ENCODE measurements at regions not wholly inside any gene's neighbourhood (a gene's known extent, or its start where the extent isn't known, plus 50 kb on each side); places are given as distances from the start of the nearest gene placed in this dataset.

DNA sequence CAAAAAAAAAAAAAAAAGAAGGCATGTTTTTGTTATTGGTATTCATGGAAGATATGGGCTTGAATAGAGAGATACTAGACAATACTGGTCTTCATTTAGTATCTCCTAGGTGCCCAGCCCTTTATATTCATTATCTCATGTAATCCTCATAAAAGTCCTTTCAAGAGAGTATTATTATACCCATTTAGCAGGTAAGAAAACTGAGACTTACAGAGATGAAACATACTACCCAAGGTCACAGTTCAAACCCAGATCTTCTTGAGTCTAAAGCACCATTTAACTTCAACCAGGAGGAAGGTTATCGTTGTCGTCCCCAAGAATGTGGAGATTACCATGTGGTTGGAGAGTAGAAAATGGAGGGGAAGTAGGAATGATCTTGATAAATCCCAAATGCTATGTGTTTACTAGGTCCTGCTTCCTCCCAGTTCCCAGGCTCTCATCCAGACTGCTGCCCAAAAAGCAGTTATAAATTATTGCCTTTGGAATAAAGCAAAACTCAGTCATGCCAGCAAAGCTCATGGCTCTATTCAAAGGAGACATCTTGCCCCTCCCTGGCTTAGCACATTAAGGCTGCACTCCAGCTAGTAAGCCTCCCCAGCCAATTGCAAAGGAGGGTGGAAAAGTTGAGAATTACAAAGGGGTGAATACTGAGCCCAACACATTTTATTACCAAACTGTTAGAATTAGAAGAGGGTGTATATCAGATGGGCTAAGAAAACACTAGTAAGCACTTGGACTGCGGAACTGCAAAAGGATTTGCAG lies 163.9 kb downstream of the PIK3R1 start:
- H3K27ac ChIP-seq: no peak overlapping the region
- TF ChIP-seq, protein P1, sequence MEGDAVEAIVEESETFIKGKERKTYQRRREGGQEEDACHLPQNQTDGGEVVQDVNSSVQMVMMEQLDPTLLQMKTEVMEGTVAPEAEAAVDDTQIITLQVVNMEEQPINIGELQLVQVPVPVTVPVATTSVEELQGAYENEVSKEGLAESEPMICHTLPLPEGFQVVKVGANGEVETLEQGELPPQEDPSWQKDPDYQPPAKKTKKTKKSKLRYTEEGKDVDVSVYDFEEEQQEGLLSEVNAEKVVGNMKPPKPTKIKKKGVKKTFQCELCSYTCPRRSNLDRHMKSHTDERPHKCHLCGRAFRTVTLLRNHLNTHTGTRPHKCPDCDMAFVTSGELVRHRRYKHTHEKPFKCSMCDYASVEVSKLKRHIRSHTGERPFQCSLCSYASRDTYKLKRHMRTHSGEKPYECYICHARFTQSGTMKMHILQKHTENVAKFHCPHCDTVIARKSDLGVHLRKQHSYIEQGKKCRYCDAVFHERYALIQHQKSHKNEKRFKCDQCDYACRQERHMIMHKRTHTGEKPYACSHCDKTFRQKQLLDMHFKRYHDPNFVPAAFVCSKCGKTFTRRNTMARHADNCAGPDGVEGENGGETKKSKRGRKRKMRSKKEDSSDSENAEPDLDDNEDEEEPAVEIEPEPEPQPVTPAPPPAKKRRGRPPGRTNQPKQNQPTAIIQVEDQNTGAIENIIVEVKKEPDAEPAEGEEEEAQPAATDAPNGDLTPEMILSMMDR (conservative IDR thresholded peaks at IDR 0.05): no peak

DNA sequence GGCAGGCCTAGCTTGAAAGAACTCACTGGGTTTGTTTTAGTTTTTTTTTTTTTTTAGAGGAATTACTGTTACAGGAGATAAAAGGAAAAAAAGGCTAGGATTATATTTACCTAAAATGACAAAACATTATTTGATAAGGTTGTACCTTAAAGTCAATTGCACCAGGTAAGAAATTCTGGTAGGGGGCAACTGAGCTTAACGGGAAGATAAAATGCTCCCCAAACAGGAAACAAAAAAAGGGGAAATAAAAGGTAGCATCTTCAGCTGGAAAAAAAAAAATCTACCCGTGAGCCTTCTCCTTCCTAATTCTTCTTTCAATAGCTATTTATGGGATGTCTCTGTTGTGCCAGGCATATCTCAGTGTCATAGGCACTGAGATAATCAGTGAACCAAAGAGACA lies 164.5 kb downstream of the PIK3R1 start:
- no peak overlapping the region for H3K27ac ChIP-seq
- TF ChIP-seq, protein P1 (conservative IDR thresholded peaks at IDR 0.05): no peak

DNA sequence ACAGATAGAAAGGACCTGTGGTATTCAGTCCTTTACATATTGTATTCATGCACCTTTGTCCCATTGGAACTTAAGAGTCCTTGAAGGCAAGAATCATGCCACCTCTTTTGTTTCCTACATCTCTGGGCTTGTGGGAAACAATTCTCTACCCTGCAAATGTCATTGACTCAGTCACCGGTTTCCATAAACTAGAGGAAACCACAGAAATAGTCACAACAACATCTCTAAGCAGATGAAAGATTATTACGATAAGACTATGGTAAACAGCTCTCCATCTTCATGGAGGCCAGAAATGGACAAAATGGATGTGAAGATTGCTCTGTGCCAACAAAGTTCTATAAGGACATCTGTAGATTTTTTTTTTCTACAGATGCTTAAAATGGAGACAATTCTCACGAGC lies 165.5 kb downstream of the PIK3R1 start:
- TF ChIP-seq, protein P1 (conservative IDR thresholded peaks at IDR 0.05): no peak
- no peak overlapping the region for H3K27ac ChIP-seq

DNA sequence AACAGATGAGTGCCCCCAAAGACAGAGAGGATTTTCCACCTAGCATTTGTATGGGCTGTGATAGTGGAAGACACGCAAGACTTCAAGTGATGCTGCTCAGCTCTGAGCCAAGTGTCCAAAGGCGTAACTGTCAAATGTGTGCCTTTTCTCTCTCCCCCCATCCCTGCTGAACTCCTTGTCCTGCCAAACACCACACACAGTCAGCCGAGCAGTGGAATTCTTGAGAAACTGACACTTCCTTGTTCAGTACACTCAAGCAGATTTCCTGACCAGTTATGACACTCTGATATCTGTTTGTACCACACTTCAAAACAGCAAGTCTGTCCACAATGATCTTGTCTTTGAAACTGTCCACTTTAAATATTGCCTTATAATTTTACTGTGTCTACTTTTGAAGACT lies 166.4 kb downstream of the PIK3R1 start:
- TF ChIP-seq, protein P1 (conservative IDR thresholded peaks at IDR 0.05): no peak
- no peak overlapping the region for H3K27ac ChIP-seq

DNA sequence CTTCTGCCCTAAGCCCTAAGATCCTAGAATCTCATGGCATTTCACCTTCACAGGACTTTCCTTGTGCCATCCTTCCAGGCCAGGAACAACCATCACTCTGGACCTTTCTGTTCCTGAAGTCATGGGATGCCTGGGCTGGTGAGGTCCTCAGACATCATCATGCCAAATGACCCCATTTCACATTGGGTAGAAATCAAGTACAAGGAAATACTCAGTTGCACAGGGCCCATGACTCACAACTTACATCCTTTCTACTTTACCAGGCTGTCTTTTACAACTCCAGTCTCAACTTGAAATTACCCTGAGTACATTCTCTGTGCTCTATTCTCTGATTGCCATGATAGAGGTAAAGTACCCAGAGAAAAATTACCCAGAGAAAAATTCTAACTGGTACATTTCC lies 167.1 kb downstream of the PIK3R1 start:
- no peak overlapping the region for H3K27ac ChIP-seq
- TF ChIP-seq, protein P1 (conservative IDR thresholded peaks at IDR 0.05): no peak

DNA sequence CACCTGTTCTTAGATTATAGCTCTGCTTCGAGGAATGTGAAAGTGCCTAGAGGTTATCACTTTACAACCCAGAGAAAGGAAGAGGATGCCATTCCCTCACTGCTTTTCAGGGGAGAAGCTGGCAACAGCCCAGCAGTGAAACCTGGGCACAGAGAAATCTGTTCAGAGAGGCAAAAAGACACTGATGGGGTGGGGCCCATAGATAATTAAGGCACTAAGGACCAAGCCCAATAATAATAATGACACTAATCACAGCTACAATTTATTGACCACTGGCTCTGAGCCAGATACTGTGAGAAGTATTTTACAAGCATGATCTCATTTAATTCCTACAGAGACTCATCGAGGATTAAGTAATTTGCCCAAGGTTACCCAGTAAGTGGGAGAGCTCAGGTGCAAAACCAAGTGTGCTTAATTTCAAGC lies 168.3 kb downstream of the PIK3R1 start:
- TF ChIP-seq, protein P1 (conservative IDR thresholded peaks at IDR 0.05): no peak
- no peak overlapping the region for H3K27ac ChIP-seq

DNA sequence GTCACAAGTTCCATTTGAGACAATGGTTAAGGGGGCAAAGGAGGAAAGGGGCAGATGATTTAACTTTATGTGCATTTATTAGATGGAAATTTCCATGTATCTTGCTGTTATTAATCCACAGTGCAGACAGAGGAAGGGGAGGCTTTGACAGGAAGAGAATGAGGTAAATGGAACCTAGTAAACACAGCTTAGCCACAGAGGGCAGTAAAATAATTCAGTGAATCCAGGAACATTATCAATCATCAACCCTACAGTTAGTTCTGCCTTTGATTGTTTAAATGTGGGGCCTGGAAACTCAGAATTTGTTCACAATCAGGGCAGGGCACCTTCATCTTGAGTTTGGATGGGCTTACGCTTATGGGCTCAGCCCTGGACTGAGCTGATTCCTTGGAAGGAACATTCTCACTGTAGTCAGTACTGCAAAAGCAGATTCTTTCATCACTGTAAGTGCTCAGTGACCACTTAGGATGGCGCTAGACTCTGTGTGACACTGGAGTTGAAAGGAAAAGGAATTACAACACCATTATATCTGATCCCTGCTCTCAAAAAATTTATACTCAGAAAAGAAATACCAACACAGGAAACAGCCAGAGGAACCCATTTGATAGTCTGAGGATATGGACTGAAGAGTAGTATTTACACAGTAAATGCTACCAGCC lies 169.5 kb downstream of the PIK3R1 start:
- TF ChIP-seq, protein P1 (conservative IDR thresholded peaks at IDR 0.05): no peak

More for the DNA sequence above, 169.5 kb downstream of the PIK3R1 start:
- no peak overlapping the region for H3K27ac ChIP-seq
